ENCODE measurements at regions not wholly inside any gene's neighbourhood (a gene's known extent, or its start where the extent isn't known, plus 50 kb on each side); places are given as distances from the start of the nearest gene placed in this dataset.

- DNase-seq (ENCODE audit: low spot score) = peak; percentile 47
- H3K27ac ChIP-seq = no peak overlapping the region
- no peak for TF ChIP-seq CTCF (IDR thresholded peaks at IDR 0.05)
- H3K4me3 ChIP-seq = no peak overlapping the region
Observed at GRCh38 chr22:48743601-48744282, 1083.9 kb downstream of the BRD1 start.

DNA sequence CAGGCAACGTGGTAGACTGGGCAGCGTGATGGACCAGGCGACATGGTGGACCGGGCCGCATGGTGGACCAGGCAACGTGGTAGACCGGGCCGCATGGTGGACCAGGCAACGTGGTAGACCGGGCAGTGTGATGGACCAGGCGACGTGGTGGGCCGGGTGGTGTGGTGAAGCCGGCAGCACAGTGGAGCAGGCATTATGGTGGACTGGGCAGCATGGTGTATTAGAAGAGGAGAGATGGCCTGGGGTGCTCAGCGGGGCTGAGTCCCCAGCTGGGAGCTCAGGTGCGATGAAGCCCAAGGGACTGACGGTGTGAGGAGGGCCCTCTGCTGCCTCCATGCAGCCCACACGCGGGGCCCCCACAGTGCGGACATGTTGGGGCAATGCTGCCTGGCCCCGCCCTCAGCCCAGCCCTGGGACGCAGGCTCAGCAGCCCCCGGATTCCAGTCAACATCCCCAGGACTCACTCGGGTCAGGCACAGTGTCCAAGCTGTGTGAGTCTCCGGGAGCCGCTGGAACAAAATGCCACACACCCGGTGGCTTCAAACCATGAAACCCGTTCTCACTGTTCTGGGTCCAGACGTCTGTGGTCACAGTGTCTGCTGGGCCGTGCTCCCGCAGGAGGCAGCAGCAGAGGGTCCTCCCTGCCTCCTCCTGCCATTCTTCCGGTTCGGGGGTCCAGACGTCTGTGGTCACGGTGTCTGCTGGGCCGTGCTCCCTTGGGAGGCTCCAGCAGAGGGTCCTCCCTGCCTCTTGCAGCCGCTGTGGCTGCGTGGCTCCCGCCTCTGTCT lies 1084.9 kb downstream of the BRD1 start:
- TF ChIP-seq CTCF (IDR thresholded peaks at IDR 0.05) = no peak
- Histone ChIP-seq H3K4me3 (no peak overlapping the region), H3K27ac (no peak overlapping the region)
- DNase-seq (ENCODE audit: low spot score) = peak; percentile 68

DNA sequence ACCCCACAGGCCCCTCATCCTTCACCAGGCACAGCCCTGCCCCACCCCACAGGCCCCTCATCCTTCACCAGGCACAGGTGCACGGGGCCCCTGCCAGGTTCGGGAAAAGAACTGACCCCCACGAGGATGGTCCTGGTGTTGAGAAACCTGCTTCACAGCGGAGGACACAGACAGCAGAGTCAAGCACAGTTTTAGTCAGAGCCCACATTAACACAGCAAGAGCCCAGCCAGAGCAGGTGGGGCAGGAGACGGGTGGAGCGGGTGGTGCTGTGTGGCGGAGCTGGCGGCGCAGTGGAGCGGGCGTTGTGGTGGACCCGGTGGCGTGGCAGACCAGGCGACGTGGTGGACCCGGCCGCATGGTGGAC lies 1085.5 kb downstream of the BRD1 start:
- Histone ChIP-seq H3K27ac (no peak overlapping the region), H3K4me3 (no peak overlapping the region)
- DNase-seq (ENCODE audit: low spot score) = no peak
- TF ChIP-seq CTCF (IDR thresholded peaks at IDR 0.05) = no peak

DNA sequence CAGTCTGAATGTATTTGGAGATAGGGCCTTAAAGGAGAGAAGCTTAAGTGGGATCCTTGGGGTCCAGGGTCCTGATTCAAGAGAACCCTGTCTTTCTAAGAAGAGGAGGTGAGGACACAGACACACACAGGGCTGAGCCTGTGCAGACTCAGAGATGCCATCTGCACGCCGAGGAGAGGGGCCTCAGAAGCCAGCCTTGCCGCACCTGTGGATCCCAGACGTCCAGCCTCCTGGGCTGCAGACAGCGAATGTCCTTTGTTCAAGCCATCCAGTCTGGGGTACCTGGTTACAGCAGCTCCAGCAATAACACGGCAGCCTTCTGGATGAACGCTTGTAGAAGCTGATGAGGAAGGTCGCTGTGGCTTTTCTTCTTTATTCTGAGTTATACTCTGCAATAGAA lies 1086.1 kb downstream of the BRD1 start:
- peak; percentile 35 for DNase-seq (ENCODE audit: low spot score)
- Histone ChIP-seq H3K4me3 (no peak overlapping the region), H3K27ac (no peak overlapping the region)
- TF ChIP-seq CTCF (IDR thresholded peaks at IDR 0.05) = no peak

- H3K4me3 ChIP-seq = no peak overlapping the region
- no peak overlapping the region for H3K27ac ChIP-seq
- no peak for TF ChIP-seq CTCF (IDR thresholded peaks at IDR 0.05)
- peak; percentile 71 for DNase-seq (ENCODE audit: low spot score)
Observed at GRCh38 chr22:48740731-48741405, 1086.8 kb downstream of the BRD1 start.

DNA sequence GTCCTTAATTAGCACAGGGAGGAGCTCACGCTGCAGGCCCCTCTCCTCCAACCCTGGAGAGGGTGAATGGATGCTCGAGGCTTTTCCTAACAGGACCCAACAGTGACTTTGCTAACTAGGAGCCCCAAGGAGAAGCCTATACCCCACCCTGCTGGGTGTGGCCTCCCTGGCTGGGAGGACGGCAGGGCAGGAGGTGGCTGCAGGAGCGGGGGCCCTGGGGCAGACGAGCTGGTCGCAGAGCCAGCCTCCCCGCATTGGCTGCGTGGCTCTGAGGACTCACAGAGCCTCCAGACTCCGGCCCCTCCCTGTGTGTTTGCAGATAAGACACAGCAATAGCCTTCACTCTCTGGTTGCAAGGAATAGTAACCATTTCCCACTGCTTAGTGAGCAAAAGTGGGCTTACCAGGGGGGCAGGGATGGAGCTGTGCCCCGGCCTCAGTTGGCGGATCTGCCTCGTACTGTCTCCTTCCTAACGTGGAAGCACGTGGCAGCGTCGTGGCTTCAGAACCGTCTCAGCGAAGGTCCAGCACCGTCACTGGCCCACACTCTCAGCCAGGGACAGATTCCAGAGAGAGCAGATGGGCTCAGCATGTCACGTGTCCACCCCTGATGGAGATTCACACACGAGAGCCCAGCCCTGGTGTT lies 1087.5 kb downstream of the BRD1 start:
- no peak overlapping the region for H3K4me3 ChIP-seq
- TF ChIP-seq CTCF (IDR thresholded peaks at IDR 0.05) = no peak
- H3K27ac ChIP-seq = no peak overlapping the region
- DNase-seq (ENCODE audit: low spot score) = no peak
